Renal cortical epithelial cell (primary cell): ENCODE measurements at regions not wholly inside any gene's neighbourhood (a gene's known extent, or its start where the extent isn't known, plus 50 kb on each side); places are given as distances from the start of the nearest gene placed in this dataset.
"Not testable (repeated sequence)": the region's sequence is repeated elsewhere in the genome, so short reads cannot be mapped to it uniquely, and the experiment has no call there.

ENCODE experiments used
- DNase-seq: peaks from one replicate; pipeline ENCODE4 v3.0.0-alpha.2; 2011; ENCODE audit warnings: low read depth

GRCh38 chr2:109718139-109718538 lies 76.0 kb upstream of the RGPD5 start:
- DNase-seq, result no peak

GRCh38 chr2:109719871-109720270 lies 74.2 kb upstream of the RGPD5 start:
- DNase-seq, result peak; percentile 16

GRCh38 chr2:109720380-109721106 lies 73.6 kb upstream of the RGPD5 start:
- DNase-seq, result no peak

- no peak for DNase-seq
Measured at GRCh38 chr2:109721135-109721534, 73.0 kb upstream of the RGPD5 start.

- no peak for DNase-seq
Measured at GRCh38 chr2:109721626-109722025, 72.5 kb upstream of the RGPD5 start.

GRCh38 chr2:109722026-109722425 lies 72.1 kb upstream of the RGPD5 start:
- DNase-seq, result peak; percentile 30

- DNase-seq, result not testable (repeated sequence)
Measured at GRCh38 chr2:109722640-109723039, 71.5 kb upstream of the RGPD5 start.

GRCh38 chr2:109723153-109723552 lies 71.0 kb upstream of the RGPD5 start:
- DNase-seq, result not testable (repeated sequence)

GRCh38 chr2:109724533-109725460 lies 69.3 kb upstream of the RGPD5 start:
- DNase-seq, result no peak

GRCh38 chr2:109726379-109727270 lies 67.5 kb upstream of the RGPD5 start:
- peak; percentile 91 for DNase-seq

- DNase-seq, result no peak
Measured at GRCh38 chr2:109727929-109728447, 66.1 kb upstream of the RGPD5 start.

GRCh38 chr2:109733746-109734145 lies 60.4 kb upstream of the RGPD5 start:
- not testable (repeated sequence) for DNase-seq

- peak; percentile 60 for DNase-seq
Measured at GRCh38 chr2:109736177-109736827, 57.8 kb upstream of the RGPD5 start.
